Stimulated activated naive CD8-positive, alpha-beta T cell treated with anti-CD3 and anti-CD28 coated beads, Interleukin-15, Interleukin-2, amounts not matched to agents 100 ng/mL and 50 ng/mL, for 24 hours (primary cell): ENCODE measurements at regions not wholly inside any gene's neighbourhood (a gene's known extent, or its start where the extent isn't known, plus 50 kb on each side); places are given as distances from the start of the nearest gene placed in this dataset.

Experiments used
- H3K27ac Mint-ChIP-seq: one replicate; pipeline ENCODE4 v1.8.0; 2021; ENCODE audit warnings: mild to moderate bottlenecking, mixed read lengths
- H3K27me3 Mint-ChIP-seq: one replicate; pipeline ENCODE4 v1.8.0; 2021; ENCODE audit warnings: mixed read lengths
- H3K36me3 Mint-ChIP-seq: one replicate; pipeline ENCODE4 v1.8.0; 2021; ENCODE audit warnings: low read depth, mixed read lengths
- H3K4me1 Mint-ChIP-seq: one replicate; pipeline ENCODE4 v1.8.0; 2021; ENCODE audit warnings: low read depth, mixed read lengths
- H3K4me3 Mint-ChIP-seq: one replicate; pipeline ENCODE4 v1.8.0; 2021; ENCODE audit warnings: mild to moderate bottlenecking, mixed read lengths
- H3K9me3 Mint-ChIP-seq: one replicate; pipeline ENCODE4 v1.8.0; 2021; ENCODE audit warnings: mixed read lengths

GRCh38 chr6:92767101-92767500 is 652.3 kb downstream of the EPHA7 start:
- peaks cover 5% of the 10 kb centered on the region for H3K9me3 Mint-ChIP-seq
- no peak overlapping the region for H3K4me3 Mint-ChIP-seq
- H3K36me3 Mint-ChIP-seq = no peaks in the 10 kb centered on the region

DNA sequence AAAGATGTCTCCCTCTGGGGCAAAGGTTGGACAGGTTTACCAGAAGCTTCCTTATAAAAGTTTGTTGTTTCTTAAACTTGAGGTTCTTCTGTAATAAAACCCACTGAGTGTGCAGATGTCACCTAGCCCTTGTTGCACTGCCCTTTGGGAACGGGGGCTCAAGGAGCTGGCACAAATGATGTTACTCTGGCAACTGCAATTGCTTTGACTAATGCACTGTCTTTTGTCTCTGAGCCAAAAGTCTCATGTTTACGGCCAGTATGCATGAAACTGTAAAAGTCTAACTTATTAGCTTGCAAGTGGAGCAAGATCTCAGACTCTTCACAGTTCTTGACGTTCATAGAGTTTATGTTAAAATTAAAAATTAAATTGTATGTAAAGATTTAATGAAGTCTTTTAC is 655.7 kb downstream of the EPHA7 start:
- Mint-ChIP-seq H3K9me3 (peaks cover 5% of the 10 kb centered on the region), H3K4me1 (no peaks in the 10 kb centered on the region), H3K36me3 (no peaks in the 10 kb centered on the region), H3K4me3 (no peak overlapping the region), H3K27me3 (no peaks in the 10 kb centered on the region), H3K27ac (no peak overlapping the region)

More at GRCh38 chr6:92767101-92767500, 652.3 kb downstream of the EPHA7 start:
- no peaks in the 10 kb centered on the region for H3K27me3 Mint-ChIP-seq
- H3K27ac Mint-ChIP-seq = no peak overlapping the region
- H3K4me1 Mint-ChIP-seq = no peaks in the 10 kb centered on the region

DNA sequence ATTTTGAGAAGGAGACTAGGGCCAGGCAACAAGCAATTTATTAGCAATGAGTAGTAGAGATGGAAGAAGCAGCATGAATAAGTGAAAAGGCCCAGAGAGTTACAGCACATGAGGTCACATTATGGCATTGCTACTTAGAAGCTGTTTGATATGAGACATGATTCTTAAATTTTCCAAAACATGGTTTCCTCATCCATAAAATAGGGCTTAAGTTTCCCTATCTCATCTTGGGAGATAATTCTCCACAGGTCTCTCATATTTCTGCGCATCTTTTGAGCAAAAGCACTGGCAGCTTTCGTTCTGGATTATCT is 656.1 kb downstream of the EPHA7 start:
- H3K4me1 Mint-ChIP-seq = no peaks in the 10 kb centered on the region
- H3K27me3 Mint-ChIP-seq = no peaks in the 10 kb centered on the region
- H3K4me3 Mint-ChIP-seq = no peak overlapping the region
- peaks cover 5% of the 10 kb centered on the region for H3K9me3 Mint-ChIP-seq
- no peaks in the 10 kb centered on the region for H3K36me3 Mint-ChIP-seq
- H3K27ac Mint-ChIP-seq = no peak overlapping the region

- Mint-ChIP-seq H3K27me3 (no peaks in the 10 kb centered on the region), H3K4me1 (no peaks in the 10 kb centered on the region), H3K36me3 (no peaks in the 10 kb centered on the region), H3K9me3 (peaks cover 5% of the 10 kb centered on the region), H3K4me3 (no peak overlapping the region), H3K27ac (no peak overlapping the region)
Observed at GRCh38 chr6:92762443-92763273, 656.7 kb downstream of the EPHA7 start.

DNA sequence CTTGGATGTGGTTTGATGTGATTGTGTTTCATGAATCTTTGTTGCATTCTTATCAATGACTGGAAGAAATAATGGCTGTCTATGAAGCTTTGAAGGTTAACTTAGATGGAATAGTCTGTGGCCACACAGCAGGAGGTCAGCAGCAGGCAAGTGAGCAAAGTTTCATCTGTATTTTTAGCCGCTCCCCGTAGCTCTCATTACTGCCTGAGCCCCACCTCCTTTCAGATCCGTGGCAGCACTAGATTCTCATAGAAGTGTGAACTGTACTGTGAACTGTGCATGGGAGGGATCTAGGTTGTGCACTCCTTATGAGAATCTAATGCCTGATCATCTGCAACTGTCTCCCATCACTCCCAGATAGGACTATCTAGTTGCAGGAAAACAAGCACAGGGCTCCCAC is 660.2 kb downstream of the EPHA7 start:
- H3K4me1 Mint-ChIP-seq = no peaks in the 10 kb centered on the region
- H3K27me3 Mint-ChIP-seq = no peaks in the 10 kb centered on the region
- H3K27ac Mint-ChIP-seq = no peak overlapping the region
- no peak overlapping the region for H3K4me3 Mint-ChIP-seq
- peaks cover 5% of the 10 kb centered on the region for H3K9me3 Mint-ChIP-seq
- H3K36me3 Mint-ChIP-seq = no peaks in the 10 kb centered on the region

- Mint-ChIP-seq H3K27ac (no peak overlapping the region), H3K4me1 (no peaks in the 10 kb centered on the region), H3K36me3 (no peaks in the 10 kb centered on the region), H3K9me3 (no peaks in the 10 kb centered on the region), H3K4me3 (no peak overlapping the region), H3K27me3 (no peaks in the 10 kb centered on the region)
Observed at GRCh38 chr6:92757925-92758324, 661.4 kb downstream of the EPHA7 start.

- H3K9me3 Mint-ChIP-seq = peaks cover 6% of the 10 kb centered on the region
- H3K27ac Mint-ChIP-seq = no peak overlapping the region
Observed at GRCh38 chr6:92756912-92757311, 662.4 kb downstream of the EPHA7 start.

DNA sequence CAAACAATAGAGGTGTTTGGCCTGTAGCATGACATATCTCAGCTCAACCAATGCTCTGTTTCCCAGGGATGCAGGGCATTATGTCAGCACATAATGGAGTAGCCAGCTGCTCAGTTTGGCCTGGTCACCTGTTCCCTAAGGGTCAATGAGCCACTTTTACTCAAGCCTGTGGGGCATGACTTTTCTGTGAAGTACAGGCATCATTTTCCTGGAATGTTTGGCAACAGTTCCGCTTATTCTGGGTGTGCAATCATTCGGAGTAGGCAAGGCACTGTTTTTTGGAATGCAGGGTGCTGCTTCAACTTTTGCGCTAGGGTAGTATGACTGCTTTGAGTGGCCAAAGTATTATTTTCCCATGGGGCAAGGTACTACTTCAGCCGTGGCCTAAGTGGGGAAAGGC is 665.4 kb downstream of the EPHA7 start:
- Mint-ChIP-seq H3K27ac (no peak overlapping the region), H3K36me3 (no peaks in the 10 kb centered on the region), H3K27me3 (no peaks in the 10 kb centered on the region), H3K4me1 (no peaks in the 10 kb centered on the region), H3K4me3 (no peak overlapping the region), H3K9me3 (peaks cover 6% of the 10 kb centered on the region)

More at GRCh38 chr6:92756912-92757311, 662.4 kb downstream of the EPHA7 start:
- Mint-ChIP-seq H3K36me3 (no peaks in the 10 kb centered on the region), H3K4me1 (no peaks in the 10 kb centered on the region), H3K27me3 (no peaks in the 10 kb centered on the region), H3K4me3 (no peak overlapping the region)

DNA sequence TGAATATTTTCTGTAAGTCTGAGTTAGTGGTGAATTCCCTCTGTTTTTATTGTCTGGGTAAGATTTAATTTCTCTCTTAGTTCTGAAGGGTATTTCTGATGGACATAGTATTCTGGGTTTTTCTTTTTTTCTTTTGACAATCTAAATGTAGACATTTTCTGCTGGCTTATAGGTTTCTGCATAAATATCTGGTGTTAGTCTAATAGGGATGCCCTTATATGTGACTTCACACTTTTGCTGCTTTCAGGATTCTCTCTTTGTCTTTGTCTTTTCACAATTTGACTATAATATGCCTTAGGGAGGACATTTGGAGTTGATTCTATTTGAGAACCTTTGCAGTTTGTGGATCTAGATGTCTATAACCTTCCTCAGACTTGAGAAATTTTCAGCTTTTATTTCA is 667.2 kb downstream of the EPHA7 start:
- no peak overlapping the region for H3K4me3 Mint-ChIP-seq
- H3K27ac Mint-ChIP-seq = no peak overlapping the region
- H3K27me3 Mint-ChIP-seq = no peaks in the 10 kb centered on the region
- H3K36me3 Mint-ChIP-seq = no peaks in the 10 kb centered on the region
- H3K4me1 Mint-ChIP-seq = no peaks in the 10 kb centered on the region
- H3K9me3 Mint-ChIP-seq = peaks cover 6% of the 10 kb centered on the region

DNA sequence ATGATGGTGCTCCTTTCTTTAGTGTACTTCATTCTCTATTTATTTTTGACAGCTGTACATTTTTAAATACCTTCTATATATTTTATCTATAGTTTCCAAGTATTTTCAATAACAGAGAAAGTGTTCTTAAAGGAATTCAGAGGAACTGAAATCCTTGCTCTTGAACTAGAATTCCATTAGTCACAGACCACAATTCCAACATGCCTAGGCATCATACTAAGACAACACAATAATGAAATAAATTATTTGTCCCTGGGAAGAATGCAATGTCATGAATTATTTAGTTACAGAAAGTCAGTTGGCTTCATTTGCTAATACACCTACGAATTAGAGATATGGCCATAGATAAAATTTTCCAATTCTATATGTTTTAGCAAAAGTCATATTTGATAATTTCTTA is 671.2 kb downstream of the EPHA7 start:
- no peak overlapping the region for H3K4me3 Mint-ChIP-seq
- no peaks in the 10 kb centered on the region for H3K36me3 Mint-ChIP-seq
- H3K9me3 Mint-ChIP-seq = peaks cover 6% of the 10 kb centered on the region
- H3K4me1 Mint-ChIP-seq = no peaks in the 10 kb centered on the region
- no peak overlapping the region for H3K27ac Mint-ChIP-seq
- H3K27me3 Mint-ChIP-seq = no peaks in the 10 kb centered on the region

DNA sequence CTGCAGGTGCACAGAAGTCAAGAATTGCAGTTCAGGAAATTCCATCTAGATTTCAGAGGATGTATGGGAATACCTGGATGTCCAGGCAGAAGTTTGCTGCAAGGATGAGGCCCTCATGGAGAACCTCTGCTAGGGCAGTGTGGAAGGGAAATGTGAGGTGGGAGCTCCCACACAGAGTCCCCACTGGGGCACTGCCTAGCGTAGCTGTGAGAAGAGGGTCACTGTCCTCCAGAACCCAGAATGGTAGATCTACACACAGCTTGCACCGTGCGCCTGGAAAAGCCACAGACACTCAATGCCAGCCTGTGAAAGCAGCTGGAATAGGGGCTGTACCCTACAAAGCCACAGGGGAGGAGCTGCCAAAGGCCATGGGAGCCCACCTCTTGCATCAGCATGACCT is 681.4 kb downstream of the EPHA7 start:
- Mint-ChIP-seq H3K9me3 (peaks cover 7% of the 10 kb centered on the region), H3K4me3 (no peak overlapping the region), H3K36me3 (no peaks in the 10 kb centered on the region), H3K27ac (no peak overlapping the region), H3K27me3 (no peaks in the 10 kb centered on the region), H3K4me1 (no peaks in the 10 kb centered on the region)

DNA sequence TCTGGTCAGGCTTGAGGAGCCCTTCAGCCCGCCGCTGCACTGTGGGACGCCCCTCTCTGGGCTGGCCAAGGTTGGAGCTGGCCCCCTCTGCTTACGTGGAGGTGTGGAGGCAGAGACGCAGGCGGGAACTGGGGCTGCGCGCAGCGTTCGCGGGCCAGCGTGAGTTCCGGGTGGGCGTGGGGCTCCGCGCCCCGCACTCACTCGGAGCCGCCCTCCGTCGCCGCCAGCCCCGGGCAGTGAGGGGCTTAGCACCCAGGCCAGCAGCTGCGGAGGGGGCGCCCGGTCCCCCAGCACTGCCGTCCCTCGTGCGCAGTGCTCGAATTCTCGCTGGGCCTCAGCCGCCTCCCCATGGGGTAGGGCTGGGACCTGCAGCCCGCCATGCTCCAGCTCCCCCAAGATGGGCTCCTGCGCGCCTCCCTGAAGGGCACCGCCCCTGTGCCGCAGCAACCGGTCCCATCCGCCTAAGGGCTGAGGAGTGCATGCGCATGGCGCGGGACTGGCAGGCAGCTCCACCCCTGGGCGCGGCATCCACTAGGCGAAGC is 695.9 kb downstream of the EPHA7 start:
- Mint-ChIP-seq H3K4me1 (no peaks in the 10 kb centered on the region), H3K27me3 (no peaks in the 10 kb centered on the region), H3K27ac (no peak overlapping the region), H3K4me3 (no peak overlapping the region), H3K9me3 (peaks cover 5% of the 10 kb centered on the region), H3K36me3 (no peaks in the 10 kb centered on the region)

DNA sequence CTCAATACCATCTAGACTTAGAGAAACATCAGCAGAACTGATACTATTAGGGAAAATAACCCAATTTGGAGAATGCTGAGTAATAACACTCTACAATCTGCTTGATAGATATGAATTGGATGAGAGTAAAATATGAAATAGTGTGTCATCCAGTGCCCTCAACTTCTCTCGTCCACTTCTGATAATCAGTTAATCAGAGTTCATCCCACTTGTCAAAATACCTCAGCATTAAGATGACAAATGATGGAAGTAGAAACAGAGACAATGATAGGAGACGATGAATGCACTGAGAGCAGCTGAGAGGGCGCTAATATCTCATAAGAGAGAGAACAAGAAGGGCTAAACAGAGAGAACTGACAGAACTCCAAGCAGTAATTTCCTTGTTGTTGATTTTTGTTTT is 699.6 kb downstream of the EPHA7 start:
- Mint-ChIP-seq H3K4me3 (no peak overlapping the region), H3K36me3 (no peaks in the 10 kb centered on the region), H3K4me1 (no peaks in the 10 kb centered on the region), H3K27me3 (no peaks in the 10 kb centered on the region), H3K27ac (no peak overlapping the region), H3K9me3 (peaks cover 8% of the 10 kb centered on the region)

GRCh38 chr6:92716638-92717037 is 702.7 kb downstream of the EPHA7 start:
- peaks cover 3% of the 10 kb centered on the region for H3K9me3 Mint-ChIP-seq
- no peaks in the 10 kb centered on the region for H3K4me1 Mint-ChIP-seq
- no peak overlapping the region for H3K27ac Mint-ChIP-seq
- no peaks in the 10 kb centered on the region for H3K27me3 Mint-ChIP-seq
- no peaks in the 10 kb centered on the region for H3K36me3 Mint-ChIP-seq
- H3K4me3 Mint-ChIP-seq = no peak overlapping the region

DNA sequence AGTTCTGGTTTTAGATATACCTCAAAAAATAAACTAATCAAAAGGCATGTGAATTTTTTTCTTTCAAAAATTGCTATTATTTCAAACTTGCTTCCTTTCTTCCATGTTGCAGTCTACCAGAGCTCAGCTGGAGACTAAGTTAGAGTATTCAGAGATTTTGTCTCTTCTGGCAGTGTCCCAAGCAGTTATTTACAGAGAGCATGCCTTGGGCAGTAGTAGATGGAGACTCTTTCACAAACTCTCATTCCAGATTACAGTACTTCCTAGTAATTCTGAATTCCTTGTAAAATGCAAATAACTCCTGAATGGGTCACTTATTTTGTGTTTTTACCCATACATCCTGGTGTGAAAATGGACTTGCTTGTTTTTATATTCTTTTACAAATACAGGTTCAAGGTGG is 703.4 kb downstream of the EPHA7 start:
- H3K36me3 Mint-ChIP-seq = no peaks in the 10 kb centered on the region
- no peaks in the 10 kb centered on the region for H3K4me1 Mint-ChIP-seq
- H3K4me3 Mint-ChIP-seq = no peak overlapping the region
- H3K27ac Mint-ChIP-seq = no peak overlapping the region
- no peaks in the 10 kb centered on the region for H3K27me3 Mint-ChIP-seq
- H3K9me3 Mint-ChIP-seq = peaks cover 3% of the 10 kb centered on the region

- H3K4me1 Mint-ChIP-seq = no peaks in the 10 kb centered on the region
- peaks cover 3% of the 10 kb centered on the region for H3K9me3 Mint-ChIP-seq
- H3K4me3 Mint-ChIP-seq = no peak overlapping the region
- no peak overlapping the region for H3K27ac Mint-ChIP-seq
- H3K36me3 Mint-ChIP-seq = no peaks in the 10 kb centered on the region
- no peaks in the 10 kb centered on the region for H3K27me3 Mint-ChIP-seq
Observed at GRCh38 chr6:92714346-92714745, 705.0 kb downstream of the EPHA7 start.
